HEK293T (cell line): ENCODE measurements at regions not wholly inside any gene's neighbourhood (a gene's known extent, or its start where the extent isn't known, plus 50 kb on each side); places are given as distances from the start of the nearest gene placed in this dataset.

ENCODE experiments used
- ARNT ChIP-seq: fragments of 450-650 bp; IDR thresholded peaks from 2 replicates; pipeline ENCODE4 v1.6.1; 2017; ENCODE audit warnings: mild to moderate bottlenecking
- BHLHE40 ChIP-seq: fragments of 450-650 bp; IDR thresholded peaks from 2 replicates; pipeline ENCODE4 v1.6.1; 2016; ENCODE audit warnings: mild to moderate bottlenecking, moderate library complexity, borderline replicate concordance
- FOXM1 ChIP-seq: fragments of 450-650 bp; IDR thresholded peaks from 2 replicates; pipeline ENCODE4 v1.6.1; 2017; ENCODE audit warnings: mild to moderate bottlenecking, borderline replicate concordance
- HDGF ChIP-seq: fragments of 450-650 bp; IDR thresholded peaks from 2 replicates; pipeline ENCODE4 v1.6.1; 2017; ENCODE audit warnings: antibody characterized with exemption, borderline replicate concordance
- NFRKB ChIP-seq: fragments of 450-650 bp; IDR thresholded peaks from 2 replicates; pipeline ENCODE4 v1.6.1; 2016; ENCODE audit warnings: mild to moderate bottlenecking, moderate library complexity
- SP1 ChIP-seq: fragments of 450-650 bp; IDR thresholded peaks from 2 replicates; pipeline ENCODE4 v1.6.1; 2017
- SUZ12 ChIP-seq: fragments of 450-650 bp; IDR thresholded peaks from 2 replicates; pipeline ENCODE4 v1.6.1; 2016; ENCODE audit warnings: mild to moderate bottlenecking

DNA sequence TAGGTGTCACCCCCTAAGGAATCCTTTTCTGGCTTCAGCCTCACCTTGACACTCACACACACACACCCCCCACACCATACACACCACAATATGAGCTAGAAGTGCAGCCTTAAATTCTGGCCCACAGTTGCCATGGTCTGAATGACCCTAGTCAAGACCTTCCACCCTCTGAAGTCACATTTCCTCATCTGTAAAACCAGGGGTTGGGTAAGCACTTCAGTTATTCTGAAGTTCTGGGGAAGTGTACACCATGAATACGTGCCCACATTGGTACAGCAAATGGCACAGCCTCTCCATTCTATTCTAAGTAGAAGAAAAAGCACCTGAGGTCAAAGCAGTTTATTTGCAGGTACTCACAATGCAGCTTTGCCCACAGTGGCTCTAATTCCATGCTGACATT, 372.8 kb upstream of the KLF4 start:
- TF ChIP-seq HDGF, result no peak
- no peak for TF ChIP-seq BHLHE40
- TF ChIP-seq SUZ12, result no peak
- TF ChIP-seq SP1, result no peak
- TF ChIP-seq FOXM1, result no peak
- TF ChIP-seq ARNT, result no peak
- TF ChIP-seq NFRKB, result no peak
